SK-N-SH (cell line): ENCODE measurements at regions not wholly inside any gene's neighbourhood (a gene's known extent, or its start where the extent isn't known, plus 50 kb on each side); places are given as distances from the start of the nearest gene placed in this dataset.

Source experiments
- EP300 ChIP-seq, 2 experiments: IDR thresholded peaks; 2 replicates each; pipeline versions ENCODE4 v1.4.0 to v1.6.1; 2012; ENCODE audit warnings: borderline replicate concordance in 1 of 2, low read depth in 1 of 2, low read length in 1 of 2
- GABPA ChIP-seq: IDR thresholded peaks from 2 replicates; pipeline ENCODE4 v1.4.0; 2012; ENCODE audit warnings: low read depth, mild to moderate bottlenecking
- POLR2AphosphoS5 ChIP-seq: IDR thresholded peaks from 2 replicates; pipeline ENCODE4 v1.6.1; 2012; ENCODE audit warnings: low read depth, low read length
- RXRA ChIP-seq: IDR thresholded peaks from 2 replicates; pipeline ENCODE4 v1.4.0; 2012; ENCODE audit warnings: low read depth, mild to moderate bottlenecking, borderline replicate concordance
- TAF1 ChIP-seq: IDR thresholded peaks from 2 replicates; pipeline ENCODE4 v1.6.1; 2012; ENCODE audit warnings: low read depth, mild to moderate bottlenecking, low read length, moderate library complexity, borderline replicate concordance
- TF ChIP-seq, protein P1 (sequence below): IDR thresholded peaks from 2 replicates; pipeline ENCODE4 v1.6.1; 2012; ENCODE audit warnings: mild to moderate bottlenecking, low read depth, low read length, moderate library complexity
- TF ChIP-seq, protein P2 (sequence below): IDR thresholded peaks from 2 replicates; pipeline ENCODE4; 2012
- TF ChIP-seq, protein P3 (sequence below): fragments of 200-600 bp; sonication (generic); IDR thresholded peaks from 2 replicates; pipeline ENCODE4 v1.6.1; 2017; ENCODE audit warnings: antibody characterized with exemption, mild to moderate bottlenecking, moderate library complexity
- TF ChIP-seq, protein P4 (sequence below): IDR thresholded peaks from 2 replicates; pipeline ENCODE4 v1.4.0; 2012; ENCODE audit warnings: low read depth

DNA sequence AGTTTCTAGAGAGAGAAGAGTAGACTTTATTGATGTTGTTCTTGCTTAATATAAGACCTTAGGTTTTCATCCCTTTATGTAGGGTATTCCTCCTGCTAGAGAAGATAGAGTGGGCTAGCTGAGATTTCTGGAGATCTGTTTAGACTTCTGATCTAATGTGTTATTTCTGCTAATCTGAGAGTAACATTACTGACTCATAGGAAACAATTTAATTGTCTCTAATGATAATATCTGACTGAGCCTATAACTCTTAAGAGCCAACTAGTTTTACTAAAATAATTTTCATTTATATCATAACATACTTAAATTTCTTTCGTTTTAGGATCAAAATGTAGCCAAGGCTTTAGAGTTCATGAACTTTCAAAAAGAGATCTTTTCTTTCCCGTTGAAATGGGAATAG, 618.7 kb upstream of the ZEB2 start:
- TF ChIP-seq RXRA (no peak), POLR2AphosphoS5 (no peak), TAF1 (no peak), GABPA (no peak), EP300 (IDR thresholded peaks at IDR 0.05; ENCODE audit: borderline replicate concordance in 1 of 2, low read depth in 1 of 2, low read length in 1 of 2) (no peak)
- TF ChIP-seq, protein P1, sequence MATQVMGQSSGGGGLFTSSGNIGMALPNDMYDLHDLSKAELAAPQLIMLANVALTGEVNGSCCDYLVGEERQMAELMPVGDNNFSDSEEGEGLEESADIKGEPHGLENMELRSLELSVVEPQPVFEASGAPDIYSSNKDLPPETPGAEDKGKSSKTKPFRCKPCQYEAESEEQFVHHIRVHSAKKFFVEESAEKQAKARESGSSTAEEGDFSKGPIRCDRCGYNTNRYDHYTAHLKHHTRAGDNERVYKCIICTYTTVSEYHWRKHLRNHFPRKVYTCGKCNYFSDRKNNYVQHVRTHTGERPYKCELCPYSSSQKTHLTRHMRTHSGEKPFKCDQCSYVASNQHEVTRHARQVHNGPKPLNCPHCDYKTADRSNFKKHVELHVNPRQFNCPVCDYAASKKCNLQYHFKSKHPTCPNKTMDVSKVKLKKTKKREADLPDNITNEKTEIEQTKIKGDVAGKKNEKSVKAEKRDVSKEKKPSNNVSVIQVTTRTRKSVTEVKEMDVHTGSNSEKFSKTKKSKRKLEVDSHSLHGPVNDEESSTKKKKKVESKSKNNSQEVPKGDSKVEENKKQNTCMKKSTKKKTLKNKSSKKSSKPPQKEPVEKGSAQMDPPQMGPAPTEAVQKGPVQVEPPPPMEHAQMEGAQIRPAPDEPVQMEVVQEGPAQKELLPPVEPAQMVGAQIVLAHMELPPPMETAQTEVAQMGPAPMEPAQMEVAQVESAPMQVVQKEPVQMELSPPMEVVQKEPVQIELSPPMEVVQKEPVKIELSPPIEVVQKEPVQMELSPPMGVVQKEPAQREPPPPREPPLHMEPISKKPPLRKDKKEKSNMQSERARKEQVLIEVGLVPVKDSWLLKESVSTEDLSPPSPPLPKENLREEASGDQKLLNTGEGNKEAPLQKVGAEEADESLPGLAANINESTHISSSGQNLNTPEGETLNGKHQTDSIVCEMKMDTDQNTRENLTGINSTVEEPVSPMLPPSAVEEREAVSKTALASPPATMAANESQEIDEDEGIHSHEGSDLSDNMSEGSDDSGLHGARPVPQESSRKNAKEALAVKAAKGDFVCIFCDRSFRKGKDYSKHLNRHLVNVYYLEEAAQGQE: no peak
- TF ChIP-seq, protein P2, sequence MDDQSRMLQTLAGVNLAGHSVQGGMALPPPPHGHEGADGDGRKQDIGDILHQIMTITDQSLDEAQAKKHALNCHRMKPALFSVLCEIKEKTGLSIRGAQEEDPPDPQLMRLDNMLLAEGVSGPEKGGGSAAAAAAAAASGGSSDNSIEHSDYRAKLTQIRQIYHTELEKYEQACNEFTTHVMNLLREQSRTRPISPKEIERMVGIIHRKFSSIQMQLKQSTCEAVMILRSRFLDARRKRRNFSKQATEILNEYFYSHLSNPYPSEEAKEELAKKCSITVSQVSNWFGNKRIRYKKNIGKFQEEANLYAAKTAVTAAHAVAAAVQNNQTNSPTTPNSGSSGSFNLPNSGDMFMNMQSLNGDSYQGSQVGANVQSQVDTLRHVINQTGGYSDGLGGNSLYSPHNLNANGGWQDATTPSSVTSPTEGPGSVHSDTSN: no peak
- TF ChIP-seq, protein P3, sequence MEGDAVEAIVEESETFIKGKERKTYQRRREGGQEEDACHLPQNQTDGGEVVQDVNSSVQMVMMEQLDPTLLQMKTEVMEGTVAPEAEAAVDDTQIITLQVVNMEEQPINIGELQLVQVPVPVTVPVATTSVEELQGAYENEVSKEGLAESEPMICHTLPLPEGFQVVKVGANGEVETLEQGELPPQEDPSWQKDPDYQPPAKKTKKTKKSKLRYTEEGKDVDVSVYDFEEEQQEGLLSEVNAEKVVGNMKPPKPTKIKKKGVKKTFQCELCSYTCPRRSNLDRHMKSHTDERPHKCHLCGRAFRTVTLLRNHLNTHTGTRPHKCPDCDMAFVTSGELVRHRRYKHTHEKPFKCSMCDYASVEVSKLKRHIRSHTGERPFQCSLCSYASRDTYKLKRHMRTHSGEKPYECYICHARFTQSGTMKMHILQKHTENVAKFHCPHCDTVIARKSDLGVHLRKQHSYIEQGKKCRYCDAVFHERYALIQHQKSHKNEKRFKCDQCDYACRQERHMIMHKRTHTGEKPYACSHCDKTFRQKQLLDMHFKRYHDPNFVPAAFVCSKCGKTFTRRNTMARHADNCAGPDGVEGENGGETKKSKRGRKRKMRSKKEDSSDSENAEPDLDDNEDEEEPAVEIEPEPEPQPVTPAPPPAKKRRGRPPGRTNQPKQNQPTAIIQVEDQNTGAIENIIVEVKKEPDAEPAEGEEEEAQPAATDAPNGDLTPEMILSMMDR: no peak
- TF ChIP-seq, protein P4, sequence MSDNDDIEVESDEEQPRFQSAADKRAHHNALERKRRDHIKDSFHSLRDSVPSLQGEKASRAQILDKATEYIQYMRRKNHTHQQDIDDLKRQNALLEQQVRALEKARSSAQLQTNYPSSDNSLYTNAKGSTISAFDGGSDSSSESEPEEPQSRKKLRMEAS: no peak
